ENCODE measurements at regions not wholly inside any gene's neighbourhood (a gene's known extent, or its start where the extent isn't known, plus 50 kb on each side); places are given as distances from the start of the nearest gene placed in this dataset.

- no peaks in the 10 kb centered on the region for H3K36me3 ChIP-seq (ENCODE audit: control insufficient read depth, insufficient read depth, low read length)
- H3K4me1 ChIP-seq = peaks cover 4% of the 10 kb centered on the region
- peaks cover 2% of the 10 kb centered on the region for H3K79me2 ChIP-seq
- no peak overlapping the region for H2AFZ ChIP-seq
- TF ChIP-seq CTCF (IDR thresholded peaks at IDR 0.05) = no peak
- H3K9me3 ChIP-seq (ENCODE audit: control insufficient read depth, low read length) = no peaks in the 10 kb centered on the region
- no peak overlapping the region for H3K9ac ChIP-seq
- no peak overlapping the region for H3K27ac ChIP-seq
- no peak overlapping the region for H3K4me3 ChIP-seq (ENCODE audit: low read depth, low read length)
- H3K4me2 ChIP-seq (ENCODE audit: low read length) = no peak overlapping the region
- no peaks in the 10 kb centered on the region for H3K27me3 ChIP-seq (ENCODE audit: control insufficient read depth, insufficient read depth, low read length)
Measured at GRCh38 chr3:56962922-56963321, 97.5 kb upstream of the SPATA12 start.

- Histone ChIP-seq H2AFZ (no peak overlapping the region), H3K4me2 (ENCODE audit: low read length) (no peak overlapping the region), H3K9me3 (ENCODE audit: control insufficient read depth, low read length) (no peaks in the 10 kb centered on the region), H3K9ac (no peak overlapping the region), H3K4me1 (peaks cover 4% of the 10 kb centered on the region), H3K36me3 (ENCODE audit: control insufficient read depth, insufficient read depth, low read length) (no peaks in the 10 kb centered on the region), H3K27me3 (ENCODE audit: control insufficient read depth, insufficient read depth, low read length) (no peaks in the 10 kb centered on the region), H3K79me2 (peaks cover 2% of the 10 kb centered on the region), H3K4me3 (ENCODE audit: low read depth, low read length) (no peak overlapping the region), H3K27ac (no peak overlapping the region)
- TF ChIP-seq CTCF (IDR thresholded peaks at IDR 0.05) = no peak
Measured at GRCh38 chr3:56962206-56962605, 98.3 kb upstream of the SPATA12 start.

- Histone ChIP-seq H3K9me3 (ENCODE audit: control insufficient read depth, low read length) (no peaks in the 10 kb centered on the region), H3K9ac (no peak overlapping the region), H3K79me2 (peaks cover 2% of the 10 kb centered on the region), H3K27ac (no peak overlapping the region), H3K36me3 (ENCODE audit: control insufficient read depth, insufficient read depth, low read length) (no peaks in the 10 kb centered on the region), H3K4me2 (ENCODE audit: low read length) (no peak overlapping the region), H3K4me3 (ENCODE audit: low read depth, low read length) (no peak overlapping the region), H2AFZ (no peak overlapping the region), H3K27me3 (ENCODE audit: control insufficient read depth, insufficient read depth, low read length) (no peaks in the 10 kb centered on the region), H3K4me1 (peaks cover 7% of the 10 kb centered on the region)
- no peak for TF ChIP-seq CTCF (IDR thresholded peaks at IDR 0.05)
Measured at GRCh38 chr3:56960234-56960917, 100.1 kb upstream of the SPATA12 start.

GRCh38 chr3:56958879-56959278 is 101.6 kb upstream of the SPATA12 start:
- H3K27me3 ChIP-seq (ENCODE audit: control insufficient read depth, insufficient read depth, low read length) = no peaks in the 10 kb centered on the region
- no peak overlapping the region for H3K9ac ChIP-seq
- no peaks in the 10 kb centered on the region for H3K36me3 ChIP-seq (ENCODE audit: control insufficient read depth, insufficient read depth, low read length)
- peaks cover 7% of the 10 kb centered on the region for H3K4me1 ChIP-seq
- H3K79me2 ChIP-seq = peaks cover 4% of the 10 kb centered on the region
- no peak overlapping the region for H3K27ac ChIP-seq
- no peak overlapping the region for H2AFZ ChIP-seq
- no peak for TF ChIP-seq CTCF (IDR thresholded peaks at IDR 0.05)
- H3K4me3 ChIP-seq (ENCODE audit: low read depth, low read length) = no peak overlapping the region
- no peaks in the 10 kb centered on the region for H3K9me3 ChIP-seq (ENCODE audit: control insufficient read depth, low read length)
- no peak overlapping the region for H3K4me2 ChIP-seq (ENCODE audit: low read length)

GRCh38 chr3:56957522-56957921 is 102.9 kb upstream of the SPATA12 start:
- no peak overlapping the region for H3K4me2 ChIP-seq (ENCODE audit: low read length)
- no peaks in the 10 kb centered on the region for H3K9me3 ChIP-seq (ENCODE audit: control insufficient read depth, low read length)
- H3K27ac ChIP-seq = no peak overlapping the region
- H3K27me3 ChIP-seq (ENCODE audit: control insufficient read depth, insufficient read depth, low read length) = no peaks in the 10 kb centered on the region
- no peak for TF ChIP-seq CTCF (IDR thresholded peaks at IDR 0.05)
- peaks cover 4% of the 10 kb centered on the region for H3K79me2 ChIP-seq
- no peak overlapping the region for H3K9ac ChIP-seq
- no peak overlapping the region for H3K4me3 ChIP-seq (ENCODE audit: low read depth, low read length)
- H3K36me3 ChIP-seq (ENCODE audit: control insufficient read depth, insufficient read depth, low read length) = no peaks in the 10 kb centered on the region
- H2AFZ ChIP-seq = no peak overlapping the region
- peaks cover 7% of the 10 kb centered on the region for H3K4me1 ChIP-seq

Data from parathyroid adenoma (tissue), 2 donors.